ENCODE measurements at regions not wholly inside any gene's neighbourhood (a gene's known extent, or its start where the extent isn't known, plus 50 kb on each side); places are given as distances from the start of the nearest gene placed in this dataset.

DNA sequence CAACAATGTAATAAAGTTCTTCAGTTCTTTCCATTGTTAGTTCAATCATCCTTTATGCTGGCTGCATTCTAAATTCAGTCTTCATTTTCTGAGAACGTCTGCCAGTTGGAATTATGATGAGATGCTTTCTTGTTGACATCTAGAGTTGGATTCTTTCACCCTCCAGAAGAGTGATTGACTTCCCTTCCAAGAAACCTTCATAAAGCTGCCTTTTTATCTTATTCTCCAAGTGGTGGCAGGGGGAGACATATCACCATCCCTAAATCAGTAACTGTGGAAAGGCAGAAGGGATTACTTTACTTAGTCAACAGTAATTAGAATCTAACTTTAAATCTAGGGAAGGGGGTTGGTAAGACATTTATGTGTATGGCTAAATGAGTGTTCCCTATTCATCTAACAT is 86.8 kb upstream of the GULP1 start:
- no peak for DNase-seq (ENCODE audit: low spot score)

DNA sequence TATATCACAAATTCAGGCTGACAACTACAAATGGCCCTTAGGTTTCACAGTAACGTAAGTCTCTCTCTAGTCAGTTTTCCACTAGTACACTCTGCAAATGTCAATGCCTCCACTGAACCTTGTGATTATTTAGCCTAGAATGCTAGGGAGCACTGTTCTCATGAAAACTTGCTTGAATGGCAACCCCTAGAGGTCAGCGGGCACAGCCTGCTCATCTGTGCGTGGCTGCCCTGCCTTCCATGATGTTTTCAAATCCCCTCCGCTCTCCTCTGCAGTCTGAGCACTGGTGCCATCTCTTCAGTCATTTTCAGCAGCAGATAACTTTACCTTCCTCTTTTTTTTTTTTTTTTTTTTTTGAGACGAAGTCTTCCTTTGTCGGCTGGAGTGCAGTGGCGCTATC is 84.1 kb upstream of the GULP1 start:
- DNase-seq (ENCODE audit: low spot score) = no peak

GRCh38 chr2:188209218-188209617 is 82.5 kb upstream of the GULP1 start:
- DNase-seq (ENCODE audit: low spot score) = no peak

- no peak for DNase-seq (ENCODE audit: low spot score)
Measured at GRCh38 chr2:188217264-188217663, 74.4 kb upstream of the GULP1 start.

- DNase-seq (ENCODE audit: low spot score) = no peak
Measured at GRCh38 chr2:188219541-188219940, 72.1 kb upstream of the GULP1 start.

DNA sequence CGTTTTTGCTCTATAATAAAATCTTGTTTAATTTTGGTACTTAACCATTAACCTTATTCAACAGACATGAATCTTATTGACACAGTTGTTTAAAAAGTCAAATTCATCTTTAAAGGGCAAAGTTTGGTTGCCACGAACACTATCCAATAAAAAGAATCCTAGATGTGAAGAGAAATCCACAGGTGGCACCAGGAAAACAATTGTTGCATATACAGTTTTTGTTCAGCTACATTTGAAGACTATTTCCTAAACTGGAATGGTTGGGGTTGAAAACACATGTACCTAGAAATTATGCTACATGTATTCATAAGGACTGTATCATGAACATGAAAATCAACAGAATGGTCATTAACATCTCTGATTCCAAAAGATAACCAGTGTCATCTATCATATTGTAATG is 71.1 kb upstream of the GULP1 start:
- DNase-seq (ENCODE audit: low spot score) = no peak

DNA sequence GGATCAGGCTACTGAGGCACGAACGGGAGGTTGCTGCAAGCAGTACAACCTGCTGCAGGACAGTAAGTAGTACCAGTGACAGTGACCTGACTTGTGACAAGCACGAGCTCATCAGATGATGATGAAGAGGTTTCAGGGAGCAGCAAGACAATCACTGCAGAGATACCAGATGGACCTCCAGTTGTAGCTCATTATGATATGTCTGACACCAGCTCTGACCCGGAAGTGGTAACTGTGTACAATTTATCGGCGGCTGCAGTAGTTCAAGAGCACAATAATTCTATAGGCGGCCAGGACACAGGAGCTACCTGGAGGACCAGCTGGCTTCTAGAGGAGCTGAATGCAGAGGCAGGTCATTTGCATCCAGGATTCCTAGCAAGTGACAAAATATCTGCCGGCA is 64.0 kb upstream of the GULP1 start:
- DNase-seq (ENCODE audit: low spot score) = no peak

DNA sequence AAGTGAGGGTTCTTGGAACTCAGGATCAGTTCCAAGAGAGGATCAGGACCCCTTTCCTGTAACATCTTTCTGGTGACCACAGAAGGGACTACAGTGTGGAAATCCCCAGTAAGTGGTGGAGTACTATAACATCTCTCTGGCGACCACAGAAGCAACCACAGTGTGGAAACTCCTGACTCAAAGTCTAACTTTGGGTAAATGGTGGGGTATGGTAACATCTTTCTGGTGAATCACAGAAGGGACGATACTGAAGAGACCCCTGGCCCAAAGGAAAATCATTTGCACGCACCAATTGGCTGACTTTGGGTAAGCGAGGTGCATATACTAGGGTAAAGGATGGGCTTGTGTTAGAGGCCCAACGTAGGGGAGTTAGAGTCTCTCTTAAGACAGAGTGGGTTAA is 56.3 kb upstream of the GULP1 start:
- DNase-seq (ENCODE audit: low spot score) = no peak

GRCh38 chr2:188238386-188238785 is 53.3 kb upstream of the GULP1 start:
- DNase-seq (ENCODE audit: low spot score) = no peak
